Coronary artery (tissue), 2 donors: ENCODE measurements at regions not wholly inside any gene's neighbourhood (a gene's known extent, or its start where the extent isn't known, plus 50 kb on each side); places are given as distances from the start of the nearest gene placed in this dataset.

ENCODE experiments used
- DNase-seq: peaks from one replicate; pipeline ENCODE4 v3.0.0-alpha.2; 2017; ENCODE audit warnings: low spot score
- H3K27ac ChIP-seq, 2 donors: fragments of 200-600 bp; sonication (generic); one replicate each; pipeline ENCODE4 v1.5.1; 2016 to 2019
- H3K4me3 ChIP-seq: fragments of 200-600 bp; sonication (generic); 2 replicates; pipeline ENCODE4 v1.5.1; 2016; ENCODE audit warnings: mild to moderate bottlenecking, moderate library complexity
- CTCF ChIP-seq: fragments of 200-600 bp; sonication (generic); IDR thresholded peaks from one replicate; pipeline ENCODE4 v1.5.1; 2019; ENCODE audit warnings: antibody characterized with exemption

GRCh38 chr17:69706127-69706526, 291.6 kb downstream of the MAP2K6 start:
- no peak for TF ChIP-seq CTCF
- no peak for DNase-seq
- Histone ChIP-seq H3K4me3 (no peak overlapping the region), H3K27ac (no peak overlapping the region)

DNA sequence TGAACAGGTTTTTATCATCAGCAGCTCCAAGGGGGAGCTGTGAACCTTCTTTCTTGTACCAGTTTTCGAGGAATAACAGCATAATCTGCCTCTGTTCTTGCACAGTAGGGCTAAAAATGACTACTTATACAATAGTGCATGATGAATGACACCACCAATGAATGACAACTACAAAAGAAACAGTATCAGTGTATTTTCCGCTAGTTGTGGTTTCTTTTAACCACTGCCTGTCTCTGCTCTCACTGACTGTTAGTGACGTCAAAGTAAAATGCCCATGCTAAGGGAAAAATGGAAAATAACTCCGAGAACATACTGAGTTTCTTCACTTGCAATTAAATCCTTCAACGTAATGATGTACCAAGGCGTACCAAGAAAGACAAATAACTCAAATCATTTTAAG, 294.9 kb downstream of the MAP2K6 start:
- Histone ChIP-seq H3K27ac (no peak overlapping the region), H3K4me3 (no peak overlapping the region)
- DNase-seq: no peak
- TF ChIP-seq CTCF: no peak

- H3K4me3 ChIP-seq: no peak overlapping the region
- no peak for TF ChIP-seq CTCF
- no peak overlapping the region for H3K27ac ChIP-seq
- DNase-seq: no peak
Observed at GRCh38 chr17:69710926-69711325, 296.4 kb downstream of the MAP2K6 start.

DNA sequence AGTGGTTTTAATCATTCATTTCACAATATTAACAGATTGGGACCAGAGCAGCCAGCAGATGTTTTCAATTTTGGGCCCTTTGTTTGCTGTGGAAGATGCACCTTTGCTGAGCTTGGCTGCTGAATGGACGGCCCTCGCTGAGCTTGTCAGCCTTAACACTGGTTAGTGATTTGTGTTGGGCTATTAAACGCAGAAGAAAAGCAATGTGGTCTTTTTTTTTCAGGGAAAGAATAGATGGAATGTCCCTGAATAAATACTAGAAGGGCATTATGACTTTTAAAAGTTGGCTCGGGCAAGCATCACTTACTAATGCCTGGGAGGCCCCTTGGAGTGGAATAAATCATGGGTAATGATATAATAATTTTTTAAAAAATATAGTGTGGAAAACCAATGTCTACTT, 297.0 kb downstream of the MAP2K6 start:
- no peak for TF ChIP-seq CTCF
- no peak overlapping the region for H3K27ac ChIP-seq
- DNase-seq: no peak
- H3K4me3 ChIP-seq: no peak overlapping the region

- no peak for TF ChIP-seq CTCF
- DNase-seq: no peak
- no peak overlapping the region for H3K4me3 ChIP-seq
- no peak overlapping the region for H3K27ac ChIP-seq
Observed at GRCh38 chr17:69712801-69713311, 298.4 kb downstream of the MAP2K6 start.

GRCh38 chr17:69713815-69714214, 299.3 kb downstream of the MAP2K6 start:
- H3K27ac ChIP-seq: no peak overlapping the region
- DNase-seq: no peak
- no peak for TF ChIP-seq CTCF
- H3K4me3 ChIP-seq: no peak overlapping the region

DNA sequence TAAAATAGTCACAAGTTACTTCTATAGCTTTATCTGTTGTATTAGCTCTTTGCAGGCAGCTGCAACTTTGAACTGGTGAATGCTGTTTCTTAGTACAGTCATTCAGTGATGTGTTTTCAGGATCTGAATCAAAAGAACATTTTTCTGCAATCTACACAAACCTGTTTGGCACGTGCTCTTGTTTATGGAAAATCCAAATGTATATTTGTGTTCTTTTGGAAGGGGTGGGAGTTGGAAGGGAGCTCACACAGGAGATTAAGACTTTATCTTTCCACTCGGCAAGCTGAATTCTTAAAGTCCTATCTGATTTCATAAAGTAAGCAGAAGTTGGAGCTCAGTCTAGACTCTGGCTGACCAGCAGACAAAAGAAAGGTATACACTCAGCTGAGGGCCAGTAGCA, 300.2 kb downstream of the MAP2K6 start:
- DNase-seq: no peak
- Histone ChIP-seq H3K27ac (no peak overlapping the region), H3K4me3 (no peak overlapping the region)
- no peak for TF ChIP-seq CTCF
